Testis (tissue), 2 donors: ENCODE measurements at regions not wholly inside any gene's neighbourhood (a gene's known extent, or its start where the extent isn't known, plus 50 kb on each side); places are given as distances from the start of the nearest gene placed in this dataset.

Experiments
- CTCF ChIP-seq, 3 experiments: fragments of 450-650 bp in 2 of 3; fragments of 200-600 bp in 1 of 3; sonication (generic) in 1 of 3; IDR thresholded peaks; one replicate each; pipeline ENCODE4 v1.5.1; 2016 to 2019; ENCODE audit warnings: antibody characterized with exemption in 3 of 3, mild to moderate bottlenecking in 2 of 3, moderate library complexity in 1 of 3
- POLR2A ChIP-seq: fragments of 450-650 bp; IDR thresholded peaks from one replicate; pipeline ENCODE4 v1.6.1; 2017; ENCODE audit warnings: antibody characterized with exemption, mild to moderate bottlenecking, moderate library complexity

- TF ChIP-seq CTCF (IDR thresholded peaks at IDR 0.05) (no peak), POLR2A (no peak)
Observed at GRCh38 chr5:123289210-123289609, 134.0 kb downstream of the CEP120 start.
